Stimulated activated CD8-positive, alpha-beta memory T cell treated with anti-CD3 and anti-CD28 coated beads, Interleukin-2, amount 100 ng/mL, for 48 hours (primary cell): ENCODE measurements at regions not wholly inside any gene's neighbourhood (a gene's known extent, or its start where the extent isn't known, plus 50 kb on each side); places are given as distances from the start of the nearest gene placed in this dataset.

Experiments used
- DNase-seq, 2 donors: peaks; one replicate each; pipeline ENCODE4 v3.0.0-alpha.2; 2020; ENCODE audit warnings: low read depth in 2 of 2

- no peak for DNase-seq
These were observed 1336.0 kb upstream of the CDH8 start for GRCh38 chr16:63372283-63372682.

GRCh38 chr16:63365649-63366304, 1329.5 kb upstream of the CDH8 start:
- DNase-seq, result no peak

- DNase-seq, result no peak
These were observed 1327.5 kb upstream of the CDH8 start for GRCh38 chr16:63363738-63364137.

- DNase-seq, result no peak
These were observed 1324.9 kb upstream of the CDH8 start for GRCh38 chr16:63361032-63361624.

- DNase-seq, result no peak
These were observed 1313.7 kb upstream of the CDH8 start for GRCh38 chr16:63349961-63350360.

- no peak for DNase-seq
These were observed 1309.8 kb upstream of the CDH8 start for GRCh38 chr16:63346000-63346399.

- DNase-seq, result no peak
These were observed 1301.0 kb upstream of the CDH8 start for GRCh38 chr16:63337264-63337663.

GRCh38 chr16:63331111-63331510, 1294.9 kb upstream of the CDH8 start:
- DNase-seq, result no peak

- DNase-seq, result no peak
These were observed 1290.6 kb upstream of the CDH8 start for GRCh38 chr16:63326736-63327339.

GRCh38 chr16:63323722-63324705, 1287.8 kb upstream of the CDH8 start:
- no peak for DNase-seq

- no peak for DNase-seq
These were observed 1286.8 kb upstream of the CDH8 start for GRCh38 chr16:63323055-63323454.

- no peak for DNase-seq
These were observed 1279.0 kb upstream of the CDH8 start for GRCh38 chr16:63315229-63315628.

- no peak for DNase-seq
These were observed 1276.1 kb upstream of the CDH8 start for GRCh38 chr16:63312346-63312745.

GRCh38 chr16:63311313-63311712, 1275.1 kb upstream of the CDH8 start:
- DNase-seq, result no peak

- DNase-seq, result no peak
These were observed 1266.6 kb upstream of the CDH8 start for GRCh38 chr16:63302811-63303210.

- DNase-seq, result no peak
These were observed 1265.1 kb upstream of the CDH8 start for GRCh38 chr16:63301349-63301748.

GRCh38 chr16:63298993-63299392, 1262.8 kb upstream of the CDH8 start:
- DNase-seq, result no peak

- DNase-seq, result no peak
These were observed 1255.8 kb upstream of the CDH8 start for GRCh38 chr16:63292036-63292435.

GRCh38 chr16:63289834-63290460, 1253.7 kb upstream of the CDH8 start:
- DNase-seq, result no peak

- no peak for DNase-seq
These were observed 1251.2 kb upstream of the CDH8 start for GRCh38 chr16:63287401-63287800.

GRCh38 chr16:63283721-63284120, 1247.5 kb upstream of the CDH8 start:
- DNase-seq, result no peak

GRCh38 chr16:63244631-63245030, 1208.4 kb upstream of the CDH8 start:
- DNase-seq, result no peak
